OCI-LY1 (cell line): ENCODE measurements at regions not wholly inside any gene's neighbourhood (a gene's known extent, or its start where the extent isn't known, plus 50 kb on each side); places are given as distances from the start of the nearest gene placed in this dataset.

ENCODE experiments used
- CTCF ChIP-seq: fragments of 200-600 bp; sonication (generic), shearing (Covaris generic); IDR thresholded peaks from 2 replicates; pipeline ENCODE4 v1.5.1; 2017; ENCODE audit warnings: mild to moderate bottlenecking, antibody characterized with exemption, low read length, moderate library complexity, mixed read lengths
- EZH2 ChIP-seq: fragments of 200-600 bp; sonication (generic), shearing (Covaris generic); IDR thresholded peaks from 2 replicates; pipeline ENCODE4 v1.8.0; 2017; ENCODE audit warnings: borderline replicate concordance, mixed run types, mild to moderate bottlenecking, antibody characterized with exemption, low read length, moderate library complexity, mixed read lengths

DNA sequence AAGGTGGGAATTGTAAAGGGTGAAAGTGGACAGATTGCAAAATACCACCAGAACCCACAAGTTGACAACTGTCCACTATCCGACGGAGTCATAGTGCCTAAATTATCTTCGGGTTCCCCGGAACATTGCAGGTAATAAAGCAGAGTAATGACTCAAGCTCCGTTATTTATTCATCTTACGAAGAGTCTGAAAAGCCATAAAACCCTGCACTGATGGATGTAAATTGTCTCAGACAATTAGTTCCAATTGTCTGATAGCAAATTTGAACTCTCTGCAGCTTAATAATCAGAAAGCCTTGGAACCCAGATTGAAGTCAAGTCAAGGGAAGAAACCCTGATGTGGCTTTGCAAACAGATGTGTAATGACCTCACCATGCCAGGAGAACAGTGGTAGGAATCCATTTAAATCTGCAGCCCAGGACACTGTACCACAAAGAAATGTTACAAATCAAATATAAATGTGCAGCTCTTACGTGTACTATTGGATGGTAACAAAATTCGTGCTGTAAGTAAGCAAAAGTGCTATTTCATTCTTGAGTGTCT is 437.3 kb upstream of the SOX11 start:
- TF ChIP-seq CTCF (no peak), EZH2 (no peak)
